GM21390 (cell line): ENCODE measurements at regions not wholly inside any gene's neighbourhood (a gene's known extent, or its start where the extent isn't known, plus 50 kb on each side); places are given as distances from the start of the nearest gene placed in this dataset.
"Not testable (repeated sequence)": the region's sequence is repeated elsewhere in the genome, so short reads cannot be mapped to it uniquely, and the experiment has no call there.

Experiments
- ATAC-seq: cut with Tn5 transposase; IDR thresholded peaks from one replicate; pipeline ENCODE4 v1.9.1; 2021; ENCODE audit not compliant: unreplicated experiment

- no peak for ATAC-seq
Observed at GRCh38 chr2:228369400-228370031, 188.0 kb upstream of the SPHKAP start.

- ATAC-seq = no peak
Observed at GRCh38 chr2:228367356-228367755, 185.9 kb upstream of the SPHKAP start.

- no peak for ATAC-seq
Observed at GRCh38 chr2:228359473-228359872, 178.0 kb upstream of the SPHKAP start.

- ATAC-seq = no peak
Observed at GRCh38 chr2:228355897-228356296, 174.4 kb upstream of the SPHKAP start.

GRCh38 chr2:228352980-228353379 lies 171.5 kb upstream of the SPHKAP start:
- ATAC-seq = not testable (repeated sequence)

GRCh38 chr2:228352048-228352447 lies 170.6 kb upstream of the SPHKAP start:
- no peak for ATAC-seq

GRCh38 chr2:228348516-228349064 lies 167.1 kb upstream of the SPHKAP start:
- no peak for ATAC-seq

GRCh38 chr2:228344531-228344930 lies 163.0 kb upstream of the SPHKAP start:
- no peak for ATAC-seq

- no peak for ATAC-seq
Observed at GRCh38 chr2:228339525-228339924, 158.0 kb upstream of the SPHKAP start.

GRCh38 chr2:228334180-228334579 lies 152.7 kb upstream of the SPHKAP start:
- ATAC-seq = no peak

- ATAC-seq = no peak
Observed at GRCh38 chr2:228329282-228329681, 147.8 kb upstream of the SPHKAP start.

- ATAC-seq = no peak
Observed at GRCh38 chr2:228321015-228321414, 139.5 kb upstream of the SPHKAP start.

- peak; percentile 72 for ATAC-seq
Observed at GRCh38 chr2:228318218-228318617, 136.7 kb upstream of the SPHKAP start.

- no peak for ATAC-seq
Observed at GRCh38 chr2:228312172-228312571, 130.7 kb upstream of the SPHKAP start.

GRCh38 chr2:228303960-228304359 lies 122.5 kb upstream of the SPHKAP start:
- ATAC-seq = no peak

- ATAC-seq = no peak
Observed at GRCh38 chr2:228283491-228284171, 102.1 kb upstream of the SPHKAP start.

GRCh38 chr2:228282376-228282775 lies 100.9 kb upstream of the SPHKAP start:
- ATAC-seq = no peak

- no peak for ATAC-seq
Observed at GRCh38 chr2:228273159-228273558, 91.7 kb upstream of the SPHKAP start.

GRCh38 chr2:228269351-228269750 lies 87.9 kb upstream of the SPHKAP start:
- ATAC-seq = no peak

GRCh38 chr2:228268756-228269155 lies 87.3 kb upstream of the SPHKAP start:
- no peak for ATAC-seq

- ATAC-seq = no peak
Observed at GRCh38 chr2:228268301-228268700, 86.8 kb upstream of the SPHKAP start.

GRCh38 chr2:228263156-228263555 lies 81.7 kb upstream of the SPHKAP start:
- no peak for ATAC-seq
